ENCODE measurements at regions not wholly inside any gene's neighbourhood (a gene's known extent, or its start where the extent isn't known, plus 50 kb on each side); places are given as distances from the start of the nearest gene placed in this dataset.

DNA sequence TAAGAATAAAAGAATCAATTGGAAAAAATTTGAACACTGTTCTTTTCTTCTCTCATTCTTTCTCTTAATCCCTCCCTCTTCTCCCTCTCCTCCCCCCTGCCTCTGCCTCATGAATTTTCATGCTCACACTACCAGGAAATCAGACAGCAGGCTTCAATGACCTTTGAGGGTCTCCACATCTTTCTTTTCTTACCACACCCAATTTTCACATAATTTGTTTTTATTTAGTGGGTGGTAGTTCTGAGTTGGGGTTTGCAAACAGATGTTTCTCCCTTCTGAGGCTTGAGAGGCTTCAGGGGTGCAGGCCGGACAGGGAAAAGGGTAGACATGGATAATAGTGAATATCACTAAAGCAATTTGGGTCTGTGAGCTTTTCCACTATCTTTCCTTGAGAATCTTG is 95.5 kb downstream of the SPATA19 start:
- Histone ChIP-seq H3K4me1 (no peaks in the 10 kb centered on the region), H3K9me3 (peaks cover 0 to 6% (median 2%) of the 10 kb centered on the region in 4 donors), H3K4me3 (no peak overlapping the region), H3K27me3 (peaks cover 0 to 22% (median 0%) of the 10 kb centered on the region in 4 donors), H3K36me3 (no peaks in the 10 kb centered on the region), H3K27ac (replicated peaks in 1 of 4) (no peak overlapping the region)
- no peak for DNase-seq (ENCODE audit: extremely low spot score)
- 68% methylated on average over 1 of the region's 1 CpG for WGBS
- TF ChIP-seq POLR2A (IDR thresholded peaks at IDR 0.05; ENCODE audit: low read depth) (no peak), EP300 (IDR thresholded peaks at IDR 0.05) (no peak), POLR2AphosphoS5 (IDR thresholded peaks at IDR 0.05) (no peak)
- TF ChIP-seq, protein P1, sequence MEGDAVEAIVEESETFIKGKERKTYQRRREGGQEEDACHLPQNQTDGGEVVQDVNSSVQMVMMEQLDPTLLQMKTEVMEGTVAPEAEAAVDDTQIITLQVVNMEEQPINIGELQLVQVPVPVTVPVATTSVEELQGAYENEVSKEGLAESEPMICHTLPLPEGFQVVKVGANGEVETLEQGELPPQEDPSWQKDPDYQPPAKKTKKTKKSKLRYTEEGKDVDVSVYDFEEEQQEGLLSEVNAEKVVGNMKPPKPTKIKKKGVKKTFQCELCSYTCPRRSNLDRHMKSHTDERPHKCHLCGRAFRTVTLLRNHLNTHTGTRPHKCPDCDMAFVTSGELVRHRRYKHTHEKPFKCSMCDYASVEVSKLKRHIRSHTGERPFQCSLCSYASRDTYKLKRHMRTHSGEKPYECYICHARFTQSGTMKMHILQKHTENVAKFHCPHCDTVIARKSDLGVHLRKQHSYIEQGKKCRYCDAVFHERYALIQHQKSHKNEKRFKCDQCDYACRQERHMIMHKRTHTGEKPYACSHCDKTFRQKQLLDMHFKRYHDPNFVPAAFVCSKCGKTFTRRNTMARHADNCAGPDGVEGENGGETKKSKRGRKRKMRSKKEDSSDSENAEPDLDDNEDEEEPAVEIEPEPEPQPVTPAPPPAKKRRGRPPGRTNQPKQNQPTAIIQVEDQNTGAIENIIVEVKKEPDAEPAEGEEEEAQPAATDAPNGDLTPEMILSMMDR (IDR thresholded peaks at IDR 0.05) = no peak
- intact Hi-C loops (cut with DNase I) = no loop called here

DNA sequence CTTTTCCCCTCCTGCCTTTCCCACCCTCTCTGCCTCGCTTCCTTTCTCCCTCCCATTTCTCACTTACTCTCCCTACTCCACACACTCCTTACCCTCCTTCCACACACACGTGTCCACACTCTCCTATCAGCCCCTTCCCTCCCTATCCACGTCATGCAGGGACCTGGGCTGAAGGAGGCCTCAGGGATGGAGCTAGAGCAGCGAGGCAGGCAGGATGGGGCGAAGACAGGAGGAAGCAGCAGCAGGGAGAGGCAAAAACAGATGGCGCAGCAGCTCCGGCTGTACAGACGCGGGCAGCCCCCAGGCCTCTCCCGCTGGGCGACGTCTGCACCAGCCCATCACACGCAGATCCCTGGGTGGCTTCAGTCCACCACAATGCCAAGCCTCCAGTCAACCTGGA is 97.9 kb downstream of the SPATA19 start:
- H3K27me3 ChIP-seq = peaks cover 0 to 22% (median 0%) of the 10 kb centered on the region in 4 donors
- DNase-seq (ENCODE audit: extremely low spot score) = no peak
- WGBS = 72% methylated on average over 9 of the region's 13 CpGs
- TF ChIP-seq POLR2AphosphoS5 (IDR thresholded peaks at IDR 0.05) (no peak), EP300 (IDR thresholded peaks at IDR 0.05) (no peak), POLR2A (IDR thresholded peaks at IDR 0.05; ENCODE audit: low read depth) (no peak)
- TF ChIP-seq, protein P1 (IDR thresholded peaks at IDR 0.05) = no peak
- H3K4me3 ChIP-seq = no peak overlapping the region
- no peaks in the 10 kb centered on the region for H3K4me1 ChIP-seq
- intact Hi-C loops (cut with DNase I) = no loop called here
- no peaks in the 10 kb centered on the region for H3K36me3 ChIP-seq
- peaks cover 0 to 6% (median 2%) of the 10 kb centered on the region in 4 donors for H3K9me3 ChIP-seq
- no peak overlapping the region for H3K27ac ChIP-seq (replicated peaks in 1 of 4)

DNA sequence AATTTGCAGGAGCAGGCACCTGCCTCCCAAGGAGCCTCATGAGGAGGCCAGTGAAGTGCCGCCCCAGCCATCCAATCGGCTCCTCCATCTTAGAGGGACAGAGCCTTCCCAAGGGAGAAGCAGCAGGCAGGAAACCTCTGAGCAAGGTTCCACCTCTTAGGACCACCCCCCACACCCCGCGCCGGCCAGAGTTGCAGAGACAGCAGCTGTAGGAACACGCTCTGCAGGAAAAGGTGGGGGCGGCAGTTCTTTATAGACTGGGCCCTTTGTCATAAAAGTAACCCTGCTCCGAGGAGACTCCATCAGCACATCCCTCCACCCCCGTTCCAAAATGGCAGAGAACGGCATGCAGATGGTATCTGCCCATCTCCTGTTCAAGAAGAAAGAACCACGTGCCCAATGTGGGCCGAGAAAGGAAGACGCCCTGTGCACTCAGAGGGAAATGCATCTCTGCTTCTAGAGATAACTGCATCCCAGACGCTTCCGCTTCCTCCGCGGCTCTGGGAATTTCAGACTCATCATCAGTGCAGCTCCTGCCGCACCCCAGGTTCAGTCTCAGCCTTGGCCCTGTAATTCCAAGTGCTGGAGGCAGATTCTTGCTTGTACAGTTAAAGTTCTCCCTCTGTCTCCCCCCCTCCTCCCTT is 98.5 kb downstream of the SPATA19 start:
- H3K36me3 ChIP-seq = no peaks in the 10 kb centered on the region
- no peak overlapping the region for H3K27ac ChIP-seq (replicated peaks in 1 of 4)
- 65% methylated on average over 17 of the region's 18 CpGs for WGBS
- peaks cover 0 to 22% (median 0%) of the 10 kb centered on the region in 4 donors for H3K27me3 ChIP-seq
- intact Hi-C loops (cut with DNase I) = no loop called here
- peaks cover 0 to 6% (median 2%) of the 10 kb centered on the region in 4 donors for H3K9me3 ChIP-seq
- H3K4me1 ChIP-seq = no peaks in the 10 kb centered on the region
- TF ChIP-seq POLR2AphosphoS5 (IDR thresholded peaks at IDR 0.05) (no peak), POLR2A (IDR thresholded peaks at IDR 0.05; ENCODE audit: low read depth) (no peak), EP300 (IDR thresholded peaks at IDR 0.05) (no peak)
- TF ChIP-seq, protein P1 (IDR thresholded peaks at IDR 0.05) = no peak
- no peak overlapping the region for H3K4me3 ChIP-seq
- peak; percentile 72 for DNase-seq (ENCODE audit: extremely low spot score)

DNA sequence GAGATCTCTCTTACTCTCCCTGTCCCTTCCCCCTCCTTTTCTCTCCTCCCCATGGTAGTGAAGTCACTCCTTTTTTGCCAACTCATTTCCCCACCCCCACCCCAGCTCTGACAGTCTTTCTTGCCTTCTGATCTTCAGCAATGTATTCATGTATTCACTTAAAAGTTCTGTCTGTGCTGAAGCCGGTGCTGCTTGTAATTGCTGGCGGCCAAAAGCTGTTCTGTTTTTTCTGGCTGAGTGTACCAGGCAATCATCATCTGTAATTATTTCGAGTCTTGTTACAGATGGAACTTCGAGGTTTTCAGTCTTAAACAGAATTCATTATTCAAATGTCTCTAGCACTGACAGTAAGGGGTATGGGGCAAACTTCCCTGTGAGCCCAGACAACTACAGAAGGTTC is 99.5 kb downstream of the SPATA19 start:
- intact Hi-C loops (cut with DNase I) = no loop called here
- H3K4me1 ChIP-seq = no peaks in the 10 kb centered on the region
- peaks cover 0 to 22% (median 0%) of the 10 kb centered on the region in 4 donors for H3K27me3 ChIP-seq
- no peak overlapping the region for H3K27ac ChIP-seq (replicated peaks in 1 of 4)
- H3K4me3 ChIP-seq = no peak overlapping the region
- WGBS = 46% methylated on average over 4 of the region's 4 CpGs
- H3K36me3 ChIP-seq = no peaks in the 10 kb centered on the region
- DNase-seq (ENCODE audit: extremely low spot score) = no peak
- peaks cover 0 to 6% (median 2%) of the 10 kb centered on the region in 4 donors for H3K9me3 ChIP-seq
- TF ChIP-seq POLR2AphosphoS5 (IDR thresholded peaks at IDR 0.05) = no peak
- TF ChIP-seq EP300 (IDR thresholded peaks at IDR 0.05) = no peak
- no peak for TF ChIP-seq POLR2A (IDR thresholded peaks at IDR 0.05; ENCODE audit: low read depth)
- TF ChIP-seq, protein P1 (IDR thresholded peaks at IDR 0.05) = no peak

DNA sequence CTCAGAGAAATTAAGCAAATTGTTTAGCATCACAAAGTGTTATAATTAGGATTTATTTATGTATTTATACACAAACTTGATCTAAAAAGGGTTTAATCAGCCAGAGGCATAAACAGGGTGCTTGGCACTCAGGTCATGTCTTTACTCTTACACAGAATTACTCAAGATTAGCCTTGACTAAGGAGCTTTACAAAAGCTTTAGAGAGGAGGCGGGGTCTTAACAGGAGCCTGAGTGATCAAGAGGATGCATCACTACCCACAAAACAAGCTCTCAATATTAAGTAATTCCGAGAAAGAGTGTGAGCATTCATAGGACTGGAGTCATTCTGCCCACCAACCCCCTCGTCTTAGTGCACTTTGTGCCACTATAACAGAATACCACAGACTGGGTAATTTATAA is 103.0 kb downstream of the SPATA19 start:
- TF ChIP-seq POLR2A (IDR thresholded peaks at IDR 0.05; ENCODE audit: low read depth) (no peak), POLR2AphosphoS5 (IDR thresholded peaks at IDR 0.05) (no peak), EP300 (IDR thresholded peaks at IDR 0.05) (no peak)
- TF ChIP-seq, protein P1 (IDR thresholded peaks at IDR 0.05) = no peak
- whole genome bisulfite sequencing = 86% methylated on average over 3 of the region's 3 CpGs
- intact Hi-C loops (cut with DNase I) = no loop called here

More for the DNA sequence above, 103.0 kb downstream of the SPATA19 start:
- no peak overlapping the region for H3K27ac ChIP-seq (replicated peaks in 1 of 4)
- H3K4me3 ChIP-seq = no peak overlapping the region
- H3K4me1 ChIP-seq = no peaks in the 10 kb centered on the region
- no peaks in the 10 kb centered on the region for H3K36me3 ChIP-seq
- no peak for DNase-seq (ENCODE audit: extremely low spot score)
- no peaks in the 10 kb centered on the region for H3K9me3 ChIP-seq
- H3K27me3 ChIP-seq = peaks cover 0 to 6% (median 0%) of the 10 kb centered on the region in 4 donors

Measured in esophagus muscularis mucosa (tissue), 4 donors.